Esophagus muscularis mucosa (tissue), 4 donors: ENCODE measurements at regions not wholly inside any gene's neighbourhood (a gene's known extent, or its start where the extent isn't known, plus 50 kb on each side); places are given as distances from the start of the nearest gene placed in this dataset.
A peak's percentile ranks its signal among the peaks of the same experiment; 100 is the strongest.

Experiments used
- DNase-seq: peaks from one replicate; pipeline ENCODE4 v3.0.0-alpha.2; 2017; ENCODE audit errors: extremely low spot score
- H3K27ac ChIP-seq, 4 donors: fragments of 200-600 bp; sonication (generic); replicated peaks in 1 of 4; 1 replicate in 3 of 4; 2 replicates in 1 of 4; pipeline ENCODE4 v1.5.1; 2016 to 2019; ENCODE audit warnings: mild to moderate bottlenecking in 1 of 4
- H3K27me3 ChIP-seq, 4 donors: fragments of 200-600 bp; sonication (generic); one replicate each; pipeline versions ENCODE4 v1.5.1 to v1.6.0; 2016 to 2019
- H3K36me3 ChIP-seq, 4 donors: fragments of 200-600 bp; sonication (generic); one replicate each; pipeline ENCODE4 v1.5.1; 2016 to 2019
- H3K4me1 ChIP-seq, 4 donors: fragments of 200-600 bp; sonication (generic); one replicate each; pipeline ENCODE4 v1.5.1; 2016 to 2019
- H3K4me3 ChIP-seq, 4 donors: fragments of 200-600 bp; sonication (generic); 1 replicate in 2 of 4; 2 replicates in 2 of 4; pipeline ENCODE4 v1.5.1; 2016 to 2019; ENCODE audit warnings: mild to moderate bottlenecking in 4 of 4, moderate library complexity in 1 of 4
- H3K9me3 ChIP-seq, 4 donors: fragments of 200-600 bp; sonication (generic); 1 replicate in 3 of 4; 2 replicates in 1 of 4; pipeline ENCODE4 v1.5.1; 2016 to 2019
- CTCF ChIP-seq, 3 experiments: fragments of 200-600 bp in 2 of 3; fragments of 450-650 bp in 1 of 3; sonication (generic) in 2 of 3; IDR thresholded peaks; one replicate each; pipeline ENCODE4 v1.5.1; 2017 to 2019; ENCODE audit warnings: antibody characterized with exemption in 3 of 3, mild to moderate bottlenecking in 2 of 3, moderate library complexity in 1 of 3
- EP300 ChIP-seq: sonication (generic); formaldehyde crosslinking; IDR thresholded peaks from one replicate; pipeline ENCODE4 v1.6.1; 2017; ENCODE audit warnings: antibody characterized with exemption
- POLR2A ChIP-seq: fragments of 450-650 bp; IDR thresholded peaks from one replicate; pipeline ENCODE4 v1.6.1; 2017; ENCODE audit warnings: antibody characterized with exemption, moderate library complexity, mild to moderate bottlenecking, low read depth
- POLR2AphosphoS5 ChIP-seq, 2 donors: sonication (generic); formaldehyde crosslinking; IDR thresholded peaks; one replicate each; pipeline ENCODE4 v1.6.1; 2017; ENCODE audit warnings: antibody characterized with exemption in 2 of 2
- WGBS: methylation state at CpG from one replicate; pipeline ENCODE4 v1.1.5; 2018; 5-methylcytosine and 5-hydroxymethylcytosine counted together
- intact Hi-C: fragments of 100-400 bp; cut with DNase I; formaldehyde crosslinking; loops from one replicate; pipeline ENCODE4 v1.15.1; 2023

- Histone ChIP-seq H3K9me3 (no peaks in the 10 kb centered on the region), H3K36me3 (no peaks in the 10 kb centered on the region), H3K4me3 (no peak overlapping the region), H3K27me3 (no peaks in the 10 kb centered on the region), H3K27ac (peak overlapping the region; percentile 11 to 50 (median 35)), H3K4me1 (peaks cover 0 to 7% (median 0%) of the 10 kb centered on the region in 4 donors)
- no peak for DNase-seq
- TF ChIP-seq POLR2A (no peak), POLR2AphosphoS5 (IDR thresholded peaks at IDR 0.05) (peak; percentile 30 to 40), EP300 (no peak), CTCF (IDR thresholded peaks at IDR 0.05) (no peak)
- intact Hi-C loops, result no loop called here
- 41% methylated on average over 3 of the region's 3 CpGs for WGBS
These were observed 66.6 kb downstream of the TNFAIP3 start for GRCh38 chr6:137933696-137934095.

GRCh38 chr6:137936798-137937197 is 69.7 kb downstream of the TNFAIP3 start:
- no peak for DNase-seq
- Histone ChIP-seq H3K4me3 (no peak overlapping the region), H3K9me3 (no peaks in the 10 kb centered on the region), H3K27me3 (no peaks in the 10 kb centered on the region), H3K4me1 (peaks cover 0 to 7% (median 0%) of the 10 kb centered on the region in 4 donors), H3K27ac (no peak overlapping the region), H3K36me3 (no peaks in the 10 kb centered on the region)
- TF ChIP-seq POLR2A (no peak), POLR2AphosphoS5 (IDR thresholded peaks at IDR 0.05) (no peak), EP300 (no peak), CTCF (IDR thresholded peaks at IDR 0.05) (no peak)
- intact Hi-C loops, result no loop called here

GRCh38 chr6:137937834-137938233 is 70.8 kb downstream of the TNFAIP3 start:
- no peak for DNase-seq
- Histone ChIP-seq H3K9me3 (no peaks in the 10 kb centered on the region), H3K4me1 (peaks cover 0 to 7% (median 0%) of the 10 kb centered on the region in 4 donors), H3K36me3 (no peaks in the 10 kb centered on the region), H3K27me3 (no peaks in the 10 kb centered on the region), H3K4me3 (no peak overlapping the region), H3K27ac (no peak overlapping the region)
- intact Hi-C loops, result no loop called here
- no peak for TF ChIP-seq POLR2A
- no peak for TF ChIP-seq CTCF (IDR thresholded peaks at IDR 0.05)
- no peak for TF ChIP-seq POLR2AphosphoS5 (IDR thresholded peaks at IDR 0.05)
- TF ChIP-seq EP300, result no peak

- Histone ChIP-seq H3K9me3 (no peaks in the 10 kb centered on the region), H3K4me3 (no peak overlapping the region), H3K4me1 (no peaks in the 10 kb centered on the region), H3K36me3 (no peaks in the 10 kb centered on the region), H3K27me3 (no peaks in the 10 kb centered on the region), H3K27ac (no peak overlapping the region)
- DNase-seq, result no peak
- TF ChIP-seq POLR2AphosphoS5 (IDR thresholded peaks at IDR 0.05) (no peak), POLR2A (no peak), CTCF (IDR thresholded peaks at IDR 0.05) (no peak), EP300 (no peak)
- intact Hi-C loops, result no loop called here
- 82% methylated on average over 1 of the region's 1 CpG for WGBS
These were observed 71.8 kb downstream of the TNFAIP3 start for GRCh38 chr6:137938770-137939379.

- no peaks in the 10 kb centered on the region for H3K9me3 ChIP-seq
- intact Hi-C loops, result loop anchor here (5.0 to 10.0 kb wide), 2 partner anchors 75 to 147 kb away; partner anchors contain the start of gene TNFAIP3
- no peak for DNase-seq
These were observed 74.9 kb downstream of the TNFAIP3 start for GRCh38 chr6:137941995-137942394.

More at GRCh38 chr6:137941995-137942394, 74.9 kb downstream of the TNFAIP3 start:
- H3K27ac ChIP-seq, result no peak overlapping the region
- TF ChIP-seq POLR2AphosphoS5 (IDR thresholded peaks at IDR 0.05) (no peak), CTCF (IDR thresholded peaks at IDR 0.05) (no peak), EP300 (no peak), POLR2A (no peak)
- peaks cover 6 to 13% (median 9%) of the 10 kb centered on the region in 4 donors for H3K4me1 ChIP-seq
- 67% methylated on average over 2 of the region's 2 CpGs for WGBS
- no peaks in the 10 kb centered on the region for H3K27me3 ChIP-seq
- H3K36me3 ChIP-seq, result no peaks in the 10 kb centered on the region
- no peak overlapping the region for H3K4me3 ChIP-seq
